SIG-M5 (cell line): ENCODE measurements at regions not wholly inside any gene's neighbourhood (a gene's known extent, or its start where the extent isn't known, plus 50 kb on each side); places are given as distances from the start of the nearest gene placed in this dataset.
"Not testable (repeated sequence)": the region's sequence is repeated elsewhere in the genome, so short reads cannot be mapped to it uniquely, and the experiment has no call there.

ENCODE experiments used
- DNase-seq: peaks from one replicate; lab custom pipeline; 2025; lab: John Stamatoyannopoulos, UW

GRCh38 chr13:72586518-72586917, 140.9 kb downstream of the MZT1 start:
- no peak for DNase-seq

GRCh38 chr13:72585254-72585653, 142.2 kb downstream of the MZT1 start:
- DNase-seq: no peak

DNA sequence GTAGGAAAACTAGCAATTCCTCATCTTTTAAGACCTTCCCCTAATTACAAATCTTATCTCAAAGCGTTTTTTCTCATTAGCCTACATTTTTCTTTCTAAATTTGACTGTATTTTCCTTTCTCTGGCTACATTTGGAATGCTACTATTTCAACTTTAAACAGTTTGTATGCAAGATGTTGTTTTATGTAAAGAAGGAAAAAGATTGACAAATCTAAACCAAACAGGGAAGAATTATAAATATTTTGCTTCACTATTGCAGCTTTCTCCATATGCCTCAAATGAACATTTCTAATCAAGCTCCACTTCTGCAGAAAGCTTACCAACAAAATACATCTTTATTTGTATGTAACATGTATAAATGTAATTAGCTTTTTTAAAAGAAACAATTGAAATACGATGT, 156.2 kb downstream of the MZT1 start:
- no peak for DNase-seq

GRCh38 chr13:72570019-72570418, 157.4 kb downstream of the MZT1 start:
- DNase-seq: no peak

GRCh38 chr13:72567566-72567965, 159.9 kb downstream of the MZT1 start:
- no peak for DNase-seq

- no peak for DNase-seq
These were observed 160.9 kb downstream of the MZT1 start for GRCh38 chr13:72566526-72566925.

DNA sequence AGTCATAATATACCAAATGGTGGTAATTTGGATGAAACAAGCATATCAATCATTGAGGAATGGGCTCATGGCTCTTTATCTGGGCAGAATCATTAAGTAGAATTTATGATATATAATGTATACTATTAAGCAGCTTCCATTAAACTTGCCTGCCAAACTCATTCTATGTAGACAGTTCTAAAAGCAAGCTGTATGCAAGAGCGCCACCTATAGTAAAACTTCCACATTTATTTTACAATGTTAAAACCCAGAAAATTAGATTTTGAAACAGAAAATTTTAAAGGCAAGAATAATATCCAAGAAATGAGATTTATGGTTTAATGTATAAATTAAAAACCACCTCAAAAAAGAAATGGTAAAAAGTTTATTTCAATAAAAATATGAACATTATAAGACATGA, 161.5 kb downstream of the MZT1 start:
- no peak for DNase-seq

DNA sequence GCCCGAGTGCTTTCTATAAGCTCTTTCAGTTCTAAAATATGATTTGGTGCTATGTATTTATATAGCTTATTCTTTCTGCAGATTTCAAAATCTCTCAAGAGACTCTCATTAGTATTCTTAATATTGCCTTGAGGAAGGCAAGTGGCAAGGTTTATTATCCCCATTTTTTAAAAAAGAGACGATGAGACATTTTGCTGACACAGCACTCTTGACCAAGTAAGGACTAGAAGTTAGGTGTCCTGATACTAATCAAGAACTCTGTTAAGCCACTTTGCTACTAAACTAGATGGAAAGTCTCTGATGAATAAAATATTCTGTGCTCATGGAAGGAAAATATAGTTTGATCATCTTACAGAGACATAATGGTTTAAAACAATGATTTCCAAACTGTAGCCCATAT, 164.7 kb downstream of the MZT1 start:
- no peak for DNase-seq

- no peak for DNase-seq
These were observed 165.6 kb downstream of the MZT1 start for GRCh38 chr13:72561791-72562190.

DNA sequence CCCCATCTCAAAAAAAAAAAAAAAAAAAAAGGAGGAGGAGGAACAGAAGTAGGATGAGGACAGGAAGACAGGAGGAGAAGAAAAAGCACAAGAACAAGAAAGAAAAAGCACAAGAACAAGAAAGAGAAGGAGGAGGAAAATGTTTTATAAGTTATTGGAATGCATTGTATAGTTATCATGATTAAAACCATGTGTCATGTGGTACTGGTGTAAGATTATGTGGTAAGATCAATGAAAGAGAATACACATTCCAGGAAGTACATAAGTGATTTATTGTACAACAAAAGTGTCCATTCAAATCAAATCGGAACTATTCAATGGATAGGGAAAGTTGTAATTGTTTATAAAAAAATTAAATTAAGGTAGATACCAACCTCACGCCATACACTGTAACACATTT, 167.7 kb downstream of the MZT1 start:
- DNase-seq: no peak

GRCh38 chr13:72556945-72557344, 170.5 kb downstream of the MZT1 start:
- DNase-seq: no peak

DNA sequence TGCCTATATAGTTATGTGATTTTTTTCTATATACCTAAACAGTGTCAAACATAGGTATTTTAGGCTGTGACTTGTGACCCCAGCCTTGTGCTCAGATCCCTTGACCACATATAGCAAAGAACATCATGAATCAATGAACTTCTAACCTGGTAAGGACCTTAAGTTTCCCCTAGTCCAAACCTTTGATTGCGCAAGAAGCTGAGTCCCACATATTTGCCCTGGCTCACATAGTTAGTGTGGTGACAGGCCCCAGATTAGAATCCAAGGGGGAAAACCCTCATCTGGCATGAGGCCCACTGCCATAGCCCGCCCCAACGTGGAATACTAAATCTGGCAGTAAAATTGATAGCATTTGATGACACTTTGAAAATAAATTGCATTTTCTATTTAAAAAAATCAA, 171.8 kb downstream of the MZT1 start:
- DNase-seq: no peak

DNA sequence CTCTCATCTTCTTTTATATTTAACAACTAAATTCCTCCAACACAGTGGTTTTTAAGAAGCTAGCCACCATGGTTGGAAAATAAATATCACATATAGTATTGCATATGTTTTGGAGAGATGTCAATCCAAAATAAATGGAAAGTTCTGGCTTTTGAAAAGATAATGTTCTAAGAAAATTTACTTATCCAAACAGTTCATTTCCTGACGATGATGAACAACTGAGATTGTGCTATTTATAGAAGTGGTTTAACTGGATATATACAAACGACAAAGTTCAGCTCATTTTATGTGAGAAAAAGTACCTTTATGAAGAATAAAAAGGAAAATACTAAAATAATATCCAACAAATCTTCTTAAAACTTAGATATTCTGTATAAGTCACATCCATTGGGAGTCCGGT, 174.7 kb downstream of the MZT1 start:
- DNase-seq: no peak

- DNase-seq: not testable (repeated sequence)
These were observed 181.5 kb downstream of the MZT1 start for GRCh38 chr13:72545895-72546294.

- no peak for DNase-seq
These were observed 182.3 kb downstream of the MZT1 start for GRCh38 chr13:72545030-72545719.

GRCh38 chr13:72544042-72544441, 183.4 kb downstream of the MZT1 start:
- no peak for DNase-seq

DNA sequence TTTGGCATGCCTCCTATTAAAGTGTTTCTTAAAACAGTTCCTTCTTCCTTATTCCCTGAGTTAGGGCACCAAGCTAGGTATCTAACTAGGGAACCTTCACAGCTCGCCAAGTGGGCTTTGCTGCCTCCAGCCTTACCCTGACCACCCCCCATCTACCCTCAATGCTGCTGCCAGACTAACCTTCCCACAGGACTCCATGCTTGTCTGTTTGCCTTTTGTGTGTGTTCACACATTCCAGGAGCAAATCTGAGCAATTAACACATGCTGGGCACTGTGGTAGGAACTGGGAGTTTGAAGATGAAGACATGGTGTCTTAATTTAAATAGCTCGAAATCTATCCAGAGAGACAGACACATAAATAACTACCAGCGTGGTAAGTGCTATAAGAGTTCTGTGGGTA, 185.2 kb downstream of the MZT1 start:
- DNase-seq: no peak

DNA sequence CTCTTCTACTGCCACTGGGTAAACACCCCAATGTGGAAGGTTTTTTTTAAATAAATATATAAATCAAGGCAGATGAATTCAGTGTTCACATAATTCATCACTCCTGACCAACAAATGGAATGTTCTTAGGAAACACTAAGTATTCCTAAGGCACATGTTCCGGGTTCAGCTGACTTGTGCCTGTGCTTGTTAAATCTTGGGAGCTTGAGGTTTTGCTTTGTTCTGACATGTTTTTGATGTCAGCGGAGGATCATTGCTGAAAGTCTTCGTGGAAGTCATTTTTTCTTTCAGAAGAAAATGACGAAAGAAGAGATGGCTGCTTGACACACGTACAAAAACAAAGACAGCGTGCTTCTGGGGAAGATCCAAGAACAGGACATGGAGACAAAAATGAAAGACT, 185.8 kb downstream of the MZT1 start:
- DNase-seq: no peak

- DNase-seq: no peak
These were observed 186.5 kb downstream of the MZT1 start for GRCh38 chr13:72540881-72541280.

DNA sequence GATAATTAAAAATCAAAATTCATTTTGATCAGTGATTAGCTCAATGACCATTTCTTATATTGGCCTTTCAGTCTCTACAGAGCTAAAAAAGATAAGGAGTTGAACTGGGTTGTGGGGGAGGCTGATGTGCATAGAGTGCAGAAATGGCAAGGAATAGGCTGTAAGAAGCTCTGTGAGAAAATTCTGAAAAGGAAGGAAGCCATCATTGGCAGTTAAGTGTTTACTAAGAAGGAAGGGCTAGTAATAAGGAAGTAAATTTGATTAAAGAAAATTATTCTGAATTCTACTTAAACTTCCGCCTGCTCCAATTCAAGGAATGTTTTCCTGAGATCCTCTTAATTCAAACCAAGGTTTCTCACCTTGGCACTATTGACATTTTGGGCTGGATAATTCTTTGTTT, 187.5 kb downstream of the MZT1 start:
- no peak for DNase-seq

DNA sequence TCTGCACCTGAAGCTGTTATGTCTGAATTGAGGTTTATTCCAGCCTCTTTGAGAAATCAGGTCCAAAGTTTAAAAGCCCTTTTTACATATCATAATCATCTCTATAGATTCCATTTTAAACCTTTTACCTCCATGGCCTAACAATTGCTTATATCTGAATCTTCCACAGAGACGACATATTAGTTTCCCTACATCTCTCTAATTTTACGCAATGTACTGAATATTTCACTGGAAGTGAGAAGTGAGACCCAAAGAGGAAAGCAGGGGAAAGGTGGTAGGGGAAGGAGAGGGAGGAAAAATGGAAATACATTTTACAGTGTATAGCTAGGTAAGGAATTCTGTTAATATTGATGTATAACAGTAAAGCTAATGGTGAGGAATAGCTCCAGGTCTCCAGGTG, 189.6 kb downstream of the MZT1 start:
- no peak for DNase-seq

GRCh38 chr13:72537395-72537780, 190.0 kb downstream of the MZT1 start:
- DNase-seq: no peak

GRCh38 chr13:72536714-72537394, 190.6 kb downstream of the MZT1 start:
- DNase-seq: no peak
